Hematopoietic multipotent progenitor cell treated with erythropoietin and hydrocortisone succinate and interleukin-3 and kit ligand, for 6 days (in vitro differentiated cells): ENCODE measurements at regions not wholly inside any gene's neighbourhood (a gene's known extent, or its start where the extent isn't known, plus 50 kb on each side); places are given as distances from the start of the nearest gene placed in this dataset.
A peak's percentile ranks its signal among the peaks of the same experiment; 100 is the strongest.
"Not testable (repeated sequence)": the region's sequence is repeated elsewhere in the genome, so short reads cannot be mapped to it uniquely, and the experiment has no call there.

Experiments
- DNase-seq: peaks from one replicate; pipeline ENCODE4 v3.0.0-alpha.2; 2015

DNA sequence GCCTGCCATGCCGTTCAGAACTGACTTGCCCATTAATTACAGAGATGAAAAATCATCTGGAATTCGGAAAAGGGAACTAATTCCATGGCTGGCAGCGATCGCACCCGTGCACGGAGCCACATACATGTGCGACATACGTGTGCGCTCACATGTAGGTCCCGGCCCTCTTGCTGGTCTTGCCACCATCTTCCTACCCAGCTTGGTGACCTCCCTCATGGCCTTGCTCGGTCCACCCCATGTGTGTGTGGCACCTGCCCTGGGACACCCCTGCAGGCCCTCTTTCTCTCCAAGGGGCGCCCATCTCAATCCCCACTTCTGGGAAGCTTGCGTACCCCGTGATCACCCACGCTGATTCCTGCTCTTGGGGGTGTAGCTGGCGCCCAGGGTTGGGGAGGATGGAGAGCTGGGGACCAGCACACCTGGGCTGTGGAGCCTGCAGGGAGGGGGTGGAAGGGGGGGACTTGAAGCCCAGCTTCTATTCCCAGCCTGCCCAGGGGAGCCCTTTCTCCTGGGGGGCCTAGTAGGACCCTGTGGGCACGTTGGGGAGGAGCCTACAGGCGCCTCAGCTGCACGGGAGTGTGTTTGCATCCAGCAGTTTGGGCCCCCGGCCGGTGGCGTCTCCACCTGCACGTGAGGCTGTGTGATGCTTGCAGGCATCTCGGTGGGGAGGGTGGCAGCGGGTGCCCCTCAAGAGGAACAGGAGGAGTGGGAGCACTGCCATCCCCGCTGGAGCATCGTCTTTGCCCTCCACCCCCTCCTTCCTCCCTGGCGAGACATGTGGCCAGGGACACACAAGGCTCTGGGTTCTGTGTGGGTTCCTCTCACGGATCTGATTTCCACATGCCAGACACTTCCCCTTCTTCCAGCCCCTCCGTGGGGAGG lies 112.6 kb downstream of the CRLF3 start:
- DNase-seq = not testable (repeated sequence)

DNA sequence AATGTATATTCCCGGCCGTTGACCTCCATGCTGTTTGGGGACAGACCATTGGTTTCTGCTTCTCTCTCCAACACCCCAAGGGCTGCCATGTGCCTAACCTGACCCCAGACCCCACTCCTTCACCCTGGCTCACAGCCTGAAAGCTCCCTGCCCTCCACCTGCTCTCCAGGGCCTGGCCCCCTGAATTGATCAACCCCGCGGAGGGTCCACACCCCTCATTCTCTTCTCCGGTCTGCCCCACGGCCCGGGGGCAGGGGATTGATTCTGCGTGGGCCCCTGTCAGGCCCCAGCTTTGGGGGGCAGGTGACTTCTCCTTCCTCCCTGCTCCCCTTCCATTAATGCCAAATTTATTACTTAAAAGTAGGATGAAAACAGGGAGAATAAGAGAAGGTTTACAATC lies 113.3 kb downstream of the CRLF3 start:
- DNase-seq = not testable (repeated sequence)

DNA sequence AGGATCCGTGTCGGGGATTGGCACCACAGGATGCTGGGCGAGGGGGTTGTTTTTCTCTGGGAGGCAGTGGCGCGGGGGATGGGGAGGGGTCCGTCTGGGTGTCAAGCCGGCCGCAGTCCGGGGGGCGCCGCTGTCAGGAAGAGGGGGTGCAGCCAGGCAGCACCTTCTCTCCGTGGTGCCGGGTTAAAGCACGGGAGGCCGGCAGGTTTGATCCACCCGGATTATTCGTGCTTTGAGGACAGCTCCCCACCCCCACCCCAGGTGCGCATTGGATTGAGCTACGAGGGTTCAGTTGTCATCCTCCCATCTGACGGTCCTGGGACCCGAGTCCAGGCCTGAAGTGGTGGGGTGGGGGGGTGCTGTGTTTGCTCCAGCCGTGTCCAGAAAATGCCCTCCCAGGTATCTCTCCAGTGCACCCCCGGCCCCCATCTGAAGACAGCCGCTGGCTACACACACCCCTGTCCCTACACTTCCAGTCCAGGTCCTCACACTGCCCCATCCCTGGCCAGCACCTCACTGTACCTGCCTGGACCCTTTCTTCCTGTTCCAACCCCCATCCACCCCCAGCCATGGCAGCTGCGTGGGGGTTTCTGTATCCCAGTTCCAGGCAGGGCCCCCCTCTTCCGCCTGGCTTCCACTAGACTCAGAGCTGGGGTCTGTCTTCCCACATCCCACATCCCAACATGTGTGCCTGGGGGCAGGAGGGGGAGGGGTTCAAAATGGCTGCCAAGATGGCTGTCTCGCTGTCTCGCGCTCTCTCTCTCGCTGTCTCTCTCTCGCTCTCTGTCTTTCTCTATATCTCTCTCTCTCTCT lies 114.0 kb downstream of the CRLF3 start:
- not testable (repeated sequence) for DNase-seq

DNA sequence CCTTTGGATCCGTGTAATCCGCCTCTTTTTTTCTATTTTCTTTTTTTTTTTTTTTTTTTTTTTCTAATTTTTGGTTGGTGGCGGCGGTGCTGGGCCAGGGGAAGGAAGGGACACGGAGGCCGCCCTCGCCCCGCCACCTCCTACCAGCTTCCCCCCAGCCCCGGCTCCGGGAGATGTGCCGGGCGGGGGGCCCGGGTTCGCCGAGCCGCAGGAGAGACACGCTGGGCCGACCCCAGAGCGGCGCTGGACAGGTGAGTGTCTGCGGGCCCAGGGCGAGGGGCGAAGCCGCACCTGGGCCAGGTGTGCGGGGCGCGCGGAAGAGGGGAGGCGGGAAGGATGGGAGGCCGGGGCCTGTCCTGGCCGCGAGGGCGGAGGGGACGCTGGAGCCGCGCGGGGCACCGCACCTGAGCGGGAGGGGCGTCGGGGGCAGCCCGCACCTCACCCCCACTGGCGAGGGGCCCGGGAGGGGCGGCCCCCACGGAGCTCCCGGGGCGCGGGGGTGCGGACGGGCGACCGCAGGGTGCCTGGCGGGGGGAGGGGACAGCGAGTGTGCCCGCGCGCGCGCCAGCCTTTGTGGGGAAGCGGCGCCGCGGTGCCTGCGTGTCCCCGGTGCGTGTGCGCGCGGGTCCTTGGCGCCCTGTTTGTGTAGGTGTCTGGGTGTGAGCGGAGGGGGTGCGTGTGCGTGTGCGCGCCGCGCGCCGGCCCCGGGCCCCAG lies 114.8 kb downstream of the CRLF3 start:
- peak; percentile 46 for DNase-seq

DNA sequence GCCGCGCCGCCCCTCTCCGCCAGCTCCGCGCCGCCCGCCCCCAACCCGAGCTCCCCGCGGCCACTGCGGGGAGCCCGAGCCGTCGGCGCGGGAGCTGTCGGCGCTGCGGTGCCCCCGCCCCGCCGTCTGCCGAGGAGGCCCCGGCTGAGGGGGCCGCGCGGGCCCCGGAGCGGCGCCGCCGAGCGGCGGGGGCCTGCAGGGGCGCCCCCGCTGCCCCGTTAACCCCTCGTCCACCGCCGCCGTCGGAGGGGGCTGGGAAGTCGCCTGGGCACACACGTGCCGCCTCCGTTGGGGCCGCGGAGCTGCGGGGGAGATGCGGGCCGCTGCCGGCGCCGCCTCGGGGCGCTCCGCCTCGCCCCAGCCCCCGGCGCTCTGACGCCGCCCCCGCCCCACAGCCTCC lies 115.4 kb downstream of the CRLF3 start:
- DNase-seq = peak; percentile 35

DNA sequence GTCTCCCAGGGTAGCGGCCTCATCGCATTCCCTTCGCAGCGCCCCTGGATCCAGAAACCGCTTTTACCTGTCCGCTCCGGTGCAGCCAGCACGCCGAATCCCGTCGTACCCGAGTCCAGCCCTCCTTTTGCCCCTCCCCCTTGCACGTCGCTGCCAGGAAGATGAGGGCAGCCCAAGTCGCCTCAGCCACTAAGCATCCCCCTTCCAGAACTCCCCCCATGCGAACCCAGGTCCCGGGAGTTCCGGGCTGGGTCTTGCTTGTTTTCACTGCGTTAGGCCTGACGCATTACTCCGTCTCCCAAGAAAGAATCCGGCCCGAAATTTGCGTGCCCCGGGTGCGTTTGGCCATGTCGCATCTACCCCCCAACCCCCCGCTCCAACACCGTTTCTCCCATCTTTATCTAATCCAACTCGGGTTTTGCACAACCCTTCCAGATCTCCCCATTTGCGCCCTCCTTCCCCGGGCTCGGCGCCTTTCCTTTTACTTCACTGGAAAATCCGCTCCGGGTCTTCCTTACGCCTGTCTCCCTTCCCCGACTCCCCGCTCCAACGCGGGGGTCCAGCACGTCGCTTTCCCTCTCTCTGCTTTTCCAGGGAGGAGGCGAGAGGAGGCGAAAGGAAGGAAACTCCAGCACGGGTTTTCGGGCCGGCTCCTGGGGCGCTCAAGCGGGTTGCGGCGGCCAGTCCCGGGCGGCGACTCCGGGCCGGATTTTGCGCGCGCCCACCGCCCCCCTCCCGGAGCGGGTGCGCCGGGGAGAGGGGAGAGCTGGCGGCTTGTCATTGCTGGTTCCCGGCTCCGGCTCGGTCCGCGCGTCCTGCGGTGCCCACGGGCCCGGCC lies 116.0 kb downstream of the CRLF3 start:
- peak; percentile 88 for DNase-seq

DNA sequence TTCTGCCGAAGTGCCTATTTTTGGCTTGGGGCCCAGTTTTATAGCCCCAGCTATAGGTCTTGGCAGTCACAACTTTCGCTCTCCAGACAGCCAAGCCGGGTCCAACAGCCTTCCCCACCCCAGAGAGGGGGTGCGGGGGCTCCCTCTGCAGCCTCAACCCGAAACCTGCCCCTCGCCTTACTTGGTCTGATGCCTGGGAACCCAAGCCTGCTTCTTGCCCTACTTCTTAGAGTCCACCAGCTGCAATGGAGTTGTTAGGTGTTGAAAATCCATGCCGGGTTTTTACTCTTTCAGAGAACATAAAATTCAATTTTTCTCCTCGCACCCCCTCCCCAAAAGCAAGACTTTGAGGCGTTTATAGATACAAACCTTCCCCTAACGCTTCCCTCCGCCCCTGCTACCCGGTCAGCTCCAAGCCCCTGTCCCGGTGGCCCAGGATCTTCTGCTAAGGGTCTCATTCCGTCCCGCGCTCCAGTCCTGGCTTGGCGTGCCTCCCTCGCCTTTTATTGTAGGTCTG lies 116.7 kb downstream of the CRLF3 start:
- peak; percentile 74 for DNase-seq

DNA sequence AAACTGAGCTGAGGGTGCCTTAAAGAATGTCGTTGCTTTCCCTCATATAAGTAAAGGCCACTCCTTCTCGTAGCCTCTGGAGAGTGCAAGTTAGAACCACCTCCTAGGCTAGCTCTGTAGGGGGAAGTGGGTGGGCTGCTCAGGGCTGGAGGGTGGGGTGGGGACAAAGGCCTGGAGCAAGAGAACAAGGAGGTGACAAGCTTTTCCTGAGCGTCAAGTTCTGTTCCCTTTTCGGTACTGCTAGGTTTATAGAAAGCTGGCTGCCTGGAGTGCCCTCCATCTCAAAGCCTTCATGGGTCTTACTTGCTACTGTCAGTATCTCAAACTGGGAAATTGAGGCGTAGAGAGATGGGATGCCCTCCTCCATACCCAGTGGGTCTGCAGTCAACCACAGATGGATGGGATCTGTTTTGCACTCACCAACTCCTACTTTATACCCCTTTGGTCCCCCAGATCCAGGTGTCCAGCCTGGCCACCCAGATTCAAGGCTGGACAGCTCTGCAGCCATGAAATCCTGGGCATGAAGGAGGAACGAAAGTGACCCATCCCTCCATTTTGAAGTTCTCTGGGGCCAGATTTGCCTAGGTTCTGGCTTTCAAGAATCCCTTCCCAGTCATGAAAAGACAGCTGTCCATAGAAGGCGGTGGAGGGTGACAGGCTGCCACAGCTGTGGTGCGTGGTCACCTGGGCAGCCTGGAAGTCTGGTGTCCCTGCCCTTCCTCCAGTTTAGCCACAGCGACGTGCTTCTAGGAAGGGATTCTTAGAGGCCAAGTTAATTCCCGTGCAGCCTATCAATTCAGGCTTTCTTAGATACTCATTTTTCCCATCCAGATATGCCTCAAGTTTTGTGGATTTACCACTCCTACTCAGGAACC lies 117.8 kb downstream of the CRLF3 start:
- DNase-seq = peak; percentile 38

DNA sequence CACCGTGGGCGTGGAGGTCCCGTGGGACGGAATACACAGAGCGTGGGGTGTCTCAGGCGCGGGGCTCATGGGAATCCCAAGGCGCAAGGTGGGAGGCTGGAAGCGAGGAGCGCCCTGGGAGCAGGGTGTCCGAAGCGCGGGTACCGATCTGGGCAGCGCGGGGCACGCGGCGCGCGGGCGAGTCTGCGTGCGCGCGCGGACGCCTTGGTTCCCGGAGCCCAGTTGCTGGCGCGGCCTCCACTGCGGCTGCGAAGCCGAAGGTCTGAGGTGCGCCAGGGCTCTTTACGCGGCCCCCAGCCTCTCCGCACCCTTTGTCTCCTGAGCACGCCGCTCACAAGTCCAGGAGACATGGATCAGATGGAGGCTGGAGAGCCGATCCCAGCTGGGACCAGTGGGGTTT lies 118.5 kb downstream of the CRLF3 start:
- DNase-seq = not testable (repeated sequence)

DNA sequence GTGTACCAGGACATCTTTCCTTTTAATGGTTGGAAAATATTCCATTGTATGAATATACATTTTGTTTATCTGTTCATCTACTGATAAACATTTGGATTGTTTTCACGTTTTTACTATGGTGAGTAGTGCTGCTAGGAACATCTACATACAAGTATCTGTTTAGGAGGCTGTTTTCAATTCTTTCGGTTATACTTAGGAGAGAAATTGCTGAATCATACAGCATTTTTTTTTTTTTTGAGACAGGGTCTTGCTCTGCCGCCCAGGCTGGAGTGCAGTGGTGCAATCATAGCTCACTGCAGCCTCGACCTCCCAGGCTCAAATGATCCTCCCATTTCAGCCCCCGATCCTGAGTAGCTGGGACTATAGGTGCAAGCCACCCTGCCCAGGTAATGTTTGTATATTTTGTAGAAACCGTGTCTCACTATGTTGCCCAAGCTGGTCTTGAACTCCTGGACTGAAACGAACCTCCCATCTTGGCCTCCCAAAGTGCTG lies 122.9 kb downstream of the CRLF3 start:
- DNase-seq = no peak

DNA sequence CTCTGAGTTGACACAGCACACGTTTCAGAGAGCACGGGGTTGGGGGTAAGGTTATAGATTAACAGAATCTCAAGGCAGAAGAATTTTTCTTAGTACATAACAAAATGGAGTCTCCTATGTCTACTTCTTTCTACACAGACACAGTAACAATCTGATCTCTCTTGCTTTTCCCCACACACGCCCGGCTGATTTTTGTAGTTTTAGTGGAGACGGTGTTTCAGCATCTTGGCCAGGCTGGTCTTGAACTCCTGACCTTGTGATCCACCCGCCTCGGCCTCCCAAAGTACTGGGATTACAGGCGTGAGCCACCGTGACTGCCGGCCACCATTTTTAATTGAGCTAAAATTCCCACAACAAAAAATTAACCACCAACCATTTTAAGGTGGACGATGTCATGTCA lies 123.7 kb downstream of the CRLF3 start:
- DNase-seq = not testable (repeated sequence)

DNA sequence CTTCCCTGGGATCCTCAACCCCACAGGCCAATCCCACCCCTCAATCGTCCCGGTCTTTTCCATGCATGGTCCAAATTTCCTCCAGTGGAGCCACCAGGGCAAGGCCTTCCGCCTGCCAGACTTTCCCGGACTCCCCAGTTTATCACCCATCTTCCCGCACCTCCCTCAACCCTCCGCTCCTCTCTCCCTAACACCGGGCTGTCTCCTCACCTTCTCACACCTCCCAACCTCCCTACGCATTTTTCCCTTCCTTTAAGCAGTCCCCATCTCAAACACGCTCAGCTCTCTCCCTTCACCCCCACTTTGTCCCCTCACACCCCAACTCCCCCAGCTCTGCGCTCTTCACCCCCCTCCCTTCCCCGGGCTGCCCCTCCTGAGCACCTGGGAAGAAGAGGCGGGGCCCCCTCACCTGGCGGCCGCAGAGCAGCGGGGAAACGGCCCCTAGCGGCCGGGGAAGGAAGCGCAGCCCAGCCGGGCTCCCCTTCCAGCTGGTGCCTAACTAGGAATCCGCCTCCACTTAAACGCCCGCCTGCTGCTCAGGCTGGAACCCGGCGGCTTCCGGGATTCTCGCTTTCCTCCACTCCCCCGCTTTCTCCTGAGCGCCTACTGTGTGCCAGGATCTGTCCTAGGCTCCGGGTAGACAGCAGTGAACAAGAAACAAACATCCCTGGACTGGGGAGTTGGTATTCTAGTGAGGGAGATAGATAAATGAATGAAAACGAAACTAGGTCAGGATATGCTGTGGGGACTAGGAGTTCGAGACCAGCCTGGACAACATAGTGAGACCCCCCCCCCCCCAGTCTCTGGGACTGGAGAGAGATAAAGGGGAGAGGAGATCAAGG lies 126.7 kb downstream of the CRLF3 start:
- peak; percentile 53 for DNase-seq

DNA sequence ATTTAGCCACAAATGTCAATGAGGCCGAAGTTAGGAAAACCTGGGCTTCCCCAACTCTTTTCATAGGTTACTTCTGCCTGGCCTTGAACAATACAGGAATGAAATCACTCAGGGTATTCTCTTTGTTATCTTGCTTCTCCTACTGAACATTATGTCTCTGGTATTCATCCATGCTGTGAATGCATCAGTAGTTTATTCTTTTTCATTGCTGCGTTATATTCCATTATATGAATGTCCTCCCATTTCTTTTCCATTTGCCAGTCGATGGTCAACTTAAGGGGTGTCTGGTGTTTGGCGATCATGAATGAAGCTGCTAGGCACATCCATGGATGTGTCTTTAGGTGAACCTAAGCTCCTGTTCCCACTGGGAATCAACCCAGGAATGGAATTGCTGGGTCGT lies 128.3 kb downstream of the CRLF3 start:
- no peak for DNase-seq

DNA sequence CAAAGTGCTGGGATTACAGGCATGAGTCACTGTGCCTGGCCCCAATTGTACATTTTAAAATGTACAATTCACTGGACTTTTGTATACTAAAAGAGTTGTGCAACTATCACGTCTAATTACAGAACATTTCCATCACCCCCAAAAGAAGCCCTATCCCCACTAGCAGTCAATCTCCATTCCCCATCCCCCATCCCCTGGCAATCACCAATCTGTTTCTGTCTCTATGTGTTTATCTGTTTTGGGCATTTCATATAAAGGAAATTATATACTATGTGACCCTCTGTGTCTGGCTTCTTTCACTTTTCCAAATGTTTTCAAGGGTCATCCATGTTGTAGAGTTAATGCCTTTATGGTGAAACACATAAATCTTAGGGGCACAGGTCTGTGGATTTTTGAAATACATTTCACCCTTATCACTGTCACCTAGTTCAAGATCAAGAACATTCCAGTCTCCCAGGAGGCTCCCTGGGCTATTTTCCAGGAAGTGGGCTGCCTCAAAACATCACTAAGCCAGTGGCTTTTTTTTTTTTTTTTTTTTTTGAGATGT lies 129.2 kb downstream of the CRLF3 start:
- DNase-seq = not testable (repeated sequence)

DNA sequence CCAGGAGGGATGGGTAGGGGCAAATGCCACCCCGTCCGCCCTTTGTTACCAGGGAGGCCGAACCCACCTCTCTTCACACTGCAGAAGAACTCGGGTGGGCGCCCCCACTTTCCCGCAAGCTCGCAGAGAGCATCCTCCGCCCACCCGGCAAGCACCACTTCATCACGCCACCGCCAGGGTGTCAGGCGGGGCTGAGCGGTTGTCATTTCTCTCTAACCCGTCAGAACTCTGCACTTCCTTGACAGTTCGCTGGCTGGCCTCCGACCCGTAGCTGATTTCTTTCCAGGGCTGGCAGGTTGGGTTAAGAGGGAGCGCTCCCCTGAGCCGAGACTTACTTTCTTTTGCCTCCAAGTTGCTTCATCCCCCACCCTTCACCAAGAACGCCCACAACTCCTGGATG lies 130.7 kb downstream of the CRLF3 start:
- DNase-seq = peak; percentile 72

DNA sequence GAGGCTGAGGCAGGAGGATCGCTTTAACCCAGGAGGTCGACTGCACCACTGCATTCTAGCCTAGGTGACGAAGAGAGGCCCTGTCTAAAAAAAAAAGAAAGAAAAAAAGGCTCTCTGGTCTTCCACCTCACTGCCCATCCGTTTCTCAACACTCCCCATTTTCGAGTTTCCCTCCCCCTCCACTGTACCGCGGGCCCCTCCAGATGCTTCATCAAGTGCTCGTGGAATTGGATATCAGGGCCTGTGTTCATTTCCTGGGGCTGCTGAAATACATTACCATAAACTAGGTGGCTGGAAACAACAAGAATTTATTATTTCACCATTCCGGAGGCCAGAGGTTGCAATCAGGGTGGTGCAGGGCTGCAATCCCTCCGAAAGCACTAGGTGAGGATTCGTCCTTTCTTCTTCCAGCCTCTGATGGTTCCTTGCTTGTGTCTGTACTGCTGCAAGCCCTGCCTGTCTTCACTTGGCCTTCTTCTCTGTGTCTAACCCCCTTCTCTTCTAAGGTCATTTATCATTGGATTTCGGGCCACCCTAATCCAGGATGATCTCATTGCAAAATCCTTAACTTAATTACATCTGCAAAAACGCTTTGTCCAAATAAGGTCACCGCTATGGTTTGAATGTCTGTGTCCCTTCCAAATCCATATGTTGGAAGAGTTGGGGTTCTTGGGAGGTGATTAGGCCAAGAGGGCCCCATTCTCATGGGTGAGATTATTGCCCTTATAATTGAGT lies 135.1 kb downstream of the CRLF3 start:
- DNase-seq = not testable (repeated sequence)

DNA sequence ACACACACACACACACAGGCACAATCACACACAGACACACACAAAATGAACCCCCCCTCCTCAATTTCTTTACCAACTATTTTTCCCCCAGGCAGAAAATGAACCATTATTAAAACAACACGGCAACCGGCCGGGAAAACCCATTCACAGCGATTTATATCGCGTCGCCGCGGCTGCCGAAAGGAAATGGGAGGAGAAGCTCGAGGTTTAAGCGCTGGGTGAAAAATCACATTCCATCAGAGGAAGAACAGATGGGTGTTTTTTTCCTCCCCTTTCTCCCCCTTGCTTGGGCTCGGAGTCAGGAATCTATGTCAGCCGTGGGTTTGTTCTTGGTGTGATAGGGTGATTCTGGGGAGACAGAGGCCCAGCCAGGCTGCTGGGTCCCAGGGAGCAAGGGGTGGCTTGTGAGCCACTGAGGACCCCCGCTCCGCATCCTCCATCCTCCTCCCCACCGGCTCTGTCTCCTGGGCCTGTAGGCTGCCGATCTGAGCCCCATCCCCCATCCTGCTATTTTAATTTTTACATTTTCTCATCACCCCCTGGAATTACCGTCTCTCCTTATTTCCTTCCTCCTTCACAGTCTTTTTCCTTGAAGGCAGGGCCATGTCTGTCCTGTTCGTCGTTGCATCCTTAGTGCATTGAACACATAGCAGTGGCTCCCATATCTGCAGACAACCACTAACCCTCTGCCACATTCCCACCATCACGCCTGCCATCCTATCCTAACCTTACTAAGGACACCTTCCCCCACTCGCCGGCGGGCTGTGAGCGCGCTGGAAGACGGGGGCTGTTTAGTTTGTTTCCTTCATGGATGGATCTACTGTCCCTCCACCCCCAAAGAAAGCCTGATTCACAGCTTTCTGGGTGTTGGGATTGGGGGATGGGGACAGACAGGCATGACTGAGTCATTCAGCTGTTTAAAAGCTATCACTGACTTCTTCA lies 137.7 kb downstream of the CRLF3 start:
- DNase-seq = not testable (repeated sequence)

DNA sequence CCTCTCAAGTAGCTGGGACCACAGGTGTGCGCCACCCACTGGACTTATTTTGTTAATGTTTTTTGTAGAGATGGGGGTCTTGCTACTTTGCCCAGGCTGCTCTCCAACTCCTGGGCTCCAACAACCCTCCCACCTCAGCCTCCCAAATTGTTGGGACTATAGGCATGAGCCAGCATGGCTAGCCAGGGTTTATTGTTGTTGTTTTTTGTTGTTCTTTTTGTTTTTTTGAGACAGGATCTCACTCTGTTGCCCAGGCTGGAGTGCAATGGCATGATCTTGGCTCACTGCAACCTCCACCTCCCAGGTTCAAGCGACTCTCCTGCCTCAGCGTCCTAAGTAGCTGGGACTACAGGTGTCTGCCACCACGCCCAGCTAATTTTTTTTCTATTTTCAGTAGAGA lies 142.2 kb downstream of the CRLF3 start:
- not testable (repeated sequence) for DNase-seq
